MV-4-11 (cell line): ENCODE measurements at regions not wholly inside any gene's neighbourhood (a gene's known extent, or its start where the extent isn't known, plus 50 kb on each side); places are given as distances from the start of the nearest gene placed in this dataset.

Source experiments
- DNase-seq: peaks from one replicate; lab custom pipeline; 2025; lab: John Stamatoyannopoulos, UW

- DNase-seq = no peak
Measured at GRCh38 chr4:35038845-35039244, 1205.5 kb downstream of the ARAP2 start.

DNA sequence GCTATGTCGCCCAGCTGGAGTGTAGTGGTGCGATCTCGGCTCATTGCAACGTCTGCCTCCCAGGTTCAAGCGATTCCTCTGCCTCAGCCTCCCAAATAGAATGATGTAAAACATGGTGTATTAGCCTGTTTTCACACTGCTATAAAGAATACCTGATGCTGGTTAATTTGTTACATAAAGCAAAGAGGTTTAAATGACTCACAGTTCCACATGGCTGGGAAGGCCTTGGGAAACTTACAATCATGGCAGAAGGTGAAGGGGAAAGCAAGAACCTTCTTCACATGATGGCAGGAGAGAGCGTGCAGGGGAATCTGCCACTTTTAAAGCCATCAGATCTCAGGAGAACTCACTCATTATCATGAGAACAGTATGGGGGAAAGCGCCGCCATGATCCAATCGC is 1191.8 kb downstream of the ARAP2 start:
- no peak for DNase-seq

DNA sequence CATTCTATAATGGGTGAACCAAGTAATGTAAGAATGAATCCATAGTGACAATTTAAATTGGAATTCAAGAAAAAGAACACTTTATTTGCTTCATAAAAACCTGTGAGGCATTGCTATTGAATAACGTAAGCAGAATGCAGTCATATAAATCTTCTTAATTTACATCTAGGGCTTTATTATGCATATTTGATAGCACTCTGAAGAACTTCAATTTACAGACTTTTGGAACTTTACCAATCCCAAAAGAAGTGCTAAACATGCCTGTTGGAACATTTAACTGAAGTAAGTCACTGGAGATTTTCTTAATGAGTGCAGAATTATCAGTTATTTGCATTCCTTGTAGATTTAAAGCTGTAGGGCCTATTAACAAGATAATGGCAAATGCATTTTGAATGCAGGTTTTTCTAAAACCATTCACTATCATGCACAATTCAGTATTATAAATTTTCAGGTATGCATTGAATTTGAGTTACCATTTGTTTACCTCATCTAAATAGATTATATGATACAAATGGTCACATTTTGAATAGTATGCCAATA is 1181.2 kb downstream of the ARAP2 start:
- DNase-seq = no peak

DNA sequence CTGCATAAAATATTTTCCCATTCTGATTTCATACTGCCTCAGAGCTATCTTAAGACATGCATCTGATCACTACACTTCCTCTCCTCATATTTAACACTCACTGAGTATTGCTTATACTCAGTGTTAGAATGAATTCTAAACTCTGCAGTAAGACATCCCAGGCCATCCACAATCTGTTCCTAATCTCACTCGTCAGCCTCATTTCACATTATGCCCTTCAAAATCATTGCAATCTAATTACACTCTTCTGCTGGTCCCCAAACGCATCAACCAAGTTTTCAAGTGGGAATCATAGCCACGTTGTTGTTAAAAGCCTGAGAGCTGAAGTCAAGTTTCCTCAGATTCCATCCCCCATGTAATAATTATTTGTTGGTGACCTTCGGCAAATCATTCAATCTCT is 1177.9 kb downstream of the ARAP2 start:
- no peak for DNase-seq

GRCh38 chr4:35080799-35081198 is 1163.5 kb downstream of the ARAP2 start:
- DNase-seq = no peak

DNA sequence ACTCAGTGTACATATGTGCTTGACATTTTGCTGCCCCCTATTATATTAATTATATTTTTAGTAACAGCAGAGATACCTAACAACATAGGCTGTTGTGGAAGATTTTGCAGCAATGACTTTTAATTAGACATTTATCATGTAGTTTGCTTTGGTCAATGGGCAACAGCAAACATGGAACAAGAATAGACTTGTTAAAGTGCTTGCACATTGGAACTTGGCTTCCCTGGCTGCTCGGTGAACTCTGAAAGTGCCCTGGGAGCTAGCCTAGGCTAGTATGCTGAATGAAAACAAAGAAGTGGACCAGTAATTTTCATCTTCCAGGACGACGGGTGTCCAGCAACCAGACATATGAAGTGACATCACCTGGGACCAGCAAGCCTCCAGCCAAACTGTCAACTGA is 1157.1 kb downstream of the ARAP2 start:
- DNase-seq = no peak

- no peak for DNase-seq
Measured at GRCh38 chr4:35100932-35101331, 1143.4 kb downstream of the ARAP2 start.

DNA sequence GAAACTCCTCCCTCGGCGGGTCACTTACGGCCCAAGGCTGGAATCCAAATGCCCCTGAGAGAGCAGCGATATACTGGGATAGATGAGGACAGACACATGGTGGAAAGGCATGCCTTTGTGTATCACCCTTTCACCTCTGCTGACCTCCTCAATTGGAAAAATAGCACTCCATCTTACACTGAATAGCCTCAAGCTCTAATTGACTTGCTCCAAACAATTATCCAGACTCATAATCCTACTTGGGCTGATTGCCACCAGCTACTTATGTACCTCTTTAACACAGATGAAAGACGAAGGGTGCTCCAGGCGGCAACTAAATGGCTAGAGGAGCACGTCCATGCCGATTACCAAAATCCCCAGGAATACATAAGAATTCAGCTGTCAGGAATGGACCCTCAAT is 1142.2 kb downstream of the ARAP2 start:
- DNase-seq = no peak

GRCh38 chr4:35105486-35105885 is 1138.8 kb downstream of the ARAP2 start:
- no peak for DNase-seq

DNA sequence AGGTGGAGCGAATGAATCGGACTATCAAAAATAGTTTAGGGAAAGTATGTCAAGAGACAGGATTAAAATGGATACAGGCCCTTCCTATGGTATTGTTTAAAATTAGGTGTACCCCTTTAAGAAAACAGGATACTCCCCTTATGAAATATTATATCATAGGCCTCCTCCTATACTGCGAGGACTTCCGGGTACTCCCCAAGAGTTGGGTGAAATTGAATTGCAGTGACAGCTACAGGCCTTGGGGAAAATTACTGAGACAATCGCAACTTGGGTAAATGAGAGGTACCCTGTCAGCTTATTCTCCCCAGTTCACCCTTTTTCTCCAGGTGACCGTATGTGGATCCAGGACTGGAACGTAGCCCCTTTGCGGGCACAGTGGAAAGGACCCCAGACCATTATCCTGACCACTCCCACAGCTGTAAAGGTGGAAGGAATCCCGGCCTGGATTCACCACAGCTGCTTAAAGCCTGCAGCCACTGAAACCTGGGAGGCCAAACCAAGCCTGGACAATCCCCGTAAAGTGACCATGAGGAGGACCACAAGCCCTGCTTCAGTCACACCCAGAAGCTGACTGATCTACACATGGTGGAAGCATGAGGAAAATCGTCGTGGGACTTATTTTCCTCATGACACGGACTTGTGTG is 1138.1 kb downstream of the ARAP2 start:
- DNase-seq = no peak

DNA sequence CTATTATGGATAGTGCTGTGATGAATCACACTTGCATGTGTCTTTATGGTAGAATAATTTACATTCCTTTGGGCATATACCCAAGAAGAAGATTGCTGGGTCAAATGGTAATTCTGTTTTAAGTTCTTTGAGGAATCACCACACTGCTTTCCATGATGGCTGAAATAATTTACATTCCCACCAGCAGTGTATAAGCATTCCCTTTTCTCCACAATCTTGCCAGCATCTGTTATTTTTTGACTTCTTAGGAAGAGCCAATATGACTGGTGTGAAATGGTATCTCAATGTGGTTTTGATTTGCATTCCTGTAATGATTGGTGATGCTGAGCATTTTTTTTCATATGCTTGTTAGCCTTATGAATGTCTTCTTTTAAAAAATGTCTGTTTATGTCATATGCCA is 1120.2 kb downstream of the ARAP2 start:
- no peak for DNase-seq

DNA sequence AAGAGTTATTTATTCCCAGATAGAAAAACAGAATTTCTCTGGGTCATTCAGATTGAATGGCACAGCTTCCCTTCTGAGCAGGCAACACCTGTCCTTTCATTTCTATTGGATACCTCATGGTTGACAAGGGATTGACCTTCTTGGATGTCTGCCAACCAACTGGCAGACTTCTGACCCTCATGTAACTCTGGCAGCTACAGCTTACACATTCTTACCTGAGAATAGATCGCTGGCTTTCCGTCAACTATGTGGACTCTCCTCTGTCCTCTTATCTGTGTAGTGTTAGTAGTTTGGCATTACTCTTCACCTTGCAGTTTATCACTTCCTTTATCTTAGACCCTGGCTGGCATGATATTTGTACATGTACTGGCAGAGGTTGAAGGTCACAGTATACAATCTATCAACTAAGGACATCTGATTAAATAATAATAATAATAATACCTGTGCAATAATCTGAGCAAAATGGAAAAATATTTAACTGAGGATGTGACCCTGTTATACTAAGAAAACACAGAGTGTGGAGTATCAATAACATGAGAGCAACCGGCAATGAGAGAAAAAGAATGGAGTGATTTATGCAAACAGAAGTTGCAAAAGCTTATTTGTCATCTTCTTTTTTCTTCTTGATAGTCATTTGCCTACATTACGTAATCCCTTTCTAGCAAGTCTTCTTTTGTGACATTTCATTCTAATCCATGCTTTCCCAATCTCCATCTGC is 1118.2 kb downstream of the ARAP2 start:
- DNase-seq = peak; percentile 7

- no peak for DNase-seq
Measured at GRCh38 chr4:35138449-35138848, 1105.9 kb downstream of the ARAP2 start.

- DNase-seq = no peak
Measured at GRCh38 chr4:35147761-35148160, 1096.6 kb downstream of the ARAP2 start.

- no peak for DNase-seq
Measured at GRCh38 chr4:35151816-35152572, 1092.3 kb downstream of the ARAP2 start.

- DNase-seq = no peak
Measured at GRCh38 chr4:35163168-35163567, 1081.1 kb downstream of the ARAP2 start.

DNA sequence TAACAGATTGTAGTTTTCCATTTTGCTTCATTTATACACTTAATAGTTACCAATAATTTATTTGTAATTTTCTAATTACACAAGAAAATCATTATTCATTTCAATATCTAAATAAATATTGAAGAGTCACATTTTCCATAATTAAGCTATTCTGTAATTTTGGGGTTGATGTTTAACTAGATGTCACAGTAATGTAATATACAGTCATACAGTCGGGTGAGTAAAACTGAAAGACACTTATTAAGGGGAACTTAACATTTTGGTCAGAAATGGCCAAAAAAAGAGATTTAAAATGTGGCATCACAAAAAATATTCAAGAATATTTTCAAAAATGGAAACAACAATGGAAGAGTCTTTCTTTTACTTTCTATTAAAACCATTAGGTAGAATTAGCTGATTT is 1080.3 kb downstream of the ARAP2 start:
- no peak for DNase-seq

DNA sequence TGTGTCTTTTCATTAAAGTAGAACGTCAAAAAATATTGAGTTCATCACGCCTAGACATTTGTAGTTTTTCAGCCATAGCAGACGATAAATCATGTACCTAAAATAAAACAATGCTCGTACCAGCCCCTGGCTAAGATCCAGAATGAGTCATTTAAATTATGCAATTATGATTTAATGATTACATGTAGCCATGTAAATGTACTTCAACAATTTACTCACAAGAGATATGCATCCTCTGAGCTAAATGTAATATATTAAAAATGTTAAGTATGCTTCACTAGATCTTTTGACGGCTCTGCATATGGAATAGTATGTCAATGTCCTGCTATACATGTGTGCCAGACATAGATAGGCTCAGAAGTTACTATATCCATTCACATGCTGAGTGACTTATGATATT is 1077.8 kb downstream of the ARAP2 start:
- no peak for DNase-seq

DNA sequence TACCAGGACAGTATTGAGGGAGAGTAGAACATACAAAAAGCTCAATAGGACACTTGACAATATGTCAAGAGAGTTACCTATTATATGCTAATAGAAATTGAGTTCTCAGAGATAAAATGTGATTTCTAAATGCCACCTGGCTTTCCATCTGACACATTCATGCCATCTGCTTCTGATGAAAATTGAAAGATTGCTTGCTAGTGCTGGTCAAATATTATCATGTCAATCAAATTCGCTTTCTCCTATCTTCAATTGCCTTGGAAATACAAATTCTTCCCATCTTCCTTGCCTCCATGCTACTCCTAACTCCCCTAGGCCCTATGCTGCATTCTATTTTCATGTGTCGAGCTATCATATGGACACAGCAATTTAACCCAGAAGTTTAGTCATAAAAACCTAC is 1076.9 kb downstream of the ARAP2 start:
- DNase-seq = no peak

DNA sequence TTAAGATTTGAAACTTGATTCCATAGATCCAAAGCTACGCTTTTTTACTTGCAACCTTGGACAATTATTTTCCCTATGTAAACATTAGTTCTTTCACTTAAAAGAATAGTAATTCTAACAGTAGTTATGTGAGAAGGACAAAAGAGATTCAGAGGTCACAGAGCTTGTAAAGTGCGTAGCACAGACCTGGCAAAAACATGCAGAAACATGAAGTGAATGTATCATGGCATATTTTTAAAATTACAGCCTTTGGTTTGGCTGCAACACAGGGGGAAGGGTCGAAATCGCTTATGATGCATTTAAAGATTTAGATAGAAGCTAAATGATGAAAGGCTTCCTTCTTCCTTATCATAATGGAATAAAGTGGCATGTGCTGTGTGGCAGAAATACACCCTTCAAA is 1068.8 kb downstream of the ARAP2 start:
- no peak for DNase-seq

GRCh38 chr4:35175894-35176293 is 1068.4 kb downstream of the ARAP2 start:
- DNase-seq = no peak

DNA sequence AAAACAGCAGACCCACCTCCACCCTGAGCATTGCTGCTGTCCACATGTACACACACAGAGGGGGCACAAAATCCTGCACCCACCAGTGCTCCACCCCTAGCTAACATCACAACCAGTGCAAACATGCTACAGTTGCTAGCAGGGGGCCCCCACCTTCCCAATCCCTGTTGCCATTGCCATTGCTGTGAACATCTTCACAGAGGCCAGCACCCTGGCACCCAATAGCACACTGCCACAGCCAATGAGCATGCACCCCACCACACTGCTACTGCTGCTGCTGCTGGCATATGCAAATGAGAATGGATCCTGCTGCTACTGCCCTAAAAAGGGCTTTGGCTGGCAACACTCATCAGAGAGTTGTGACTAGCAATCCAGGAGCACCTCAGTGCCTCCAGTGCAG is 1061.9 kb downstream of the ARAP2 start:
- no peak for DNase-seq
